Activated CD4-positive, CD25-positive, alpha-beta regulatory T cell treated with anti-CD3 and anti-CD28 coated beads, Interleukin-2, amount 50 U/mL, for 72 hours (primary cell): ENCODE measurements at regions not wholly inside any gene's neighbourhood (a gene's known extent, or its start where the extent isn't known, plus 50 kb on each side); places are given as distances from the start of the nearest gene placed in this dataset.
A peak's percentile ranks its signal among the peaks of the same experiment; 100 is the strongest.

ENCODE experiments used
- DNase-seq: peaks from one replicate; pipeline ENCODE4 v3.0.0; 2021

- no peak for DNase-seq
Observed at GRCh38 chr13:107907065-107907805, 308.1 kb downstream of the LIG4 start.

GRCh38 chr13:107906131-107906530 is 309.2 kb downstream of the LIG4 start:
- DNase-seq, result no peak

GRCh38 chr13:107901996-107902562 is 313.3 kb downstream of the LIG4 start:
- no peak for DNase-seq

GRCh38 chr13:107901230-107901629 is 314.1 kb downstream of the LIG4 start:
- DNase-seq, result no peak

- no peak for DNase-seq
Observed at GRCh38 chr13:107900775-107901174, 314.6 kb downstream of the LIG4 start.

GRCh38 chr13:107886118-107886517 is 329.2 kb downstream of the LIG4 start:
- no peak for DNase-seq

- DNase-seq, result no peak
Observed at GRCh38 chr13:107884564-107884963, 330.8 kb downstream of the LIG4 start.

- no peak for DNase-seq
Observed at GRCh38 chr13:107883561-107884175, 331.7 kb downstream of the LIG4 start.

GRCh38 chr13:107882708-107883560 is 332.4 kb downstream of the LIG4 start:
- no peak for DNase-seq

GRCh38 chr13:107881362-107881761 is 334.0 kb downstream of the LIG4 start:
- DNase-seq, result no peak

- no peak for DNase-seq
Observed at GRCh38 chr13:107874456-107874855, 340.9 kb downstream of the LIG4 start.

GRCh38 chr13:107873926-107874325 is 341.4 kb downstream of the LIG4 start:
- no peak for DNase-seq

GRCh38 chr13:107870400-107870799 is 344.9 kb downstream of the LIG4 start:
- no peak for DNase-seq

- DNase-seq, result no peak
Observed at GRCh38 chr13:107867701-107868661, 347.4 kb downstream of the LIG4 start.

- DNase-seq, result no peak
Observed at GRCh38 chr13:107866941-107867623, 348.3 kb downstream of the LIG4 start.

- DNase-seq, result peak; percentile 28
Observed at GRCh38 chr13:107866032-107866940, 349.1 kb downstream of the LIG4 start.

GRCh38 chr13:107865643-107866031 is 349.7 kb downstream of the LIG4 start:
- no peak for DNase-seq

- DNase-seq, result no peak
Observed at GRCh38 chr13:107865318-107865575, 350.1 kb downstream of the LIG4 start.

- no peak for DNase-seq
Observed at GRCh38 chr13:107864543-107865317, 350.6 kb downstream of the LIG4 start.

GRCh38 chr13:107860284-107860683 is 355.1 kb downstream of the LIG4 start:
- no peak for DNase-seq
